DMS153 (cell line): ENCODE measurements at regions not wholly inside any gene's neighbourhood (a gene's known extent, or its start where the extent isn't known, plus 50 kb on each side); places are given as distances from the start of the nearest gene placed in this dataset.
"Not testable (repeated sequence)": the region's sequence is repeated elsewhere in the genome, so short reads cannot be mapped to it uniquely, and the experiment has no call there.

Source experiments
- DNase-seq: peaks from one replicate; lab custom pipeline; 2025; lab: John Stamatoyannopoulos, UW

DNA sequence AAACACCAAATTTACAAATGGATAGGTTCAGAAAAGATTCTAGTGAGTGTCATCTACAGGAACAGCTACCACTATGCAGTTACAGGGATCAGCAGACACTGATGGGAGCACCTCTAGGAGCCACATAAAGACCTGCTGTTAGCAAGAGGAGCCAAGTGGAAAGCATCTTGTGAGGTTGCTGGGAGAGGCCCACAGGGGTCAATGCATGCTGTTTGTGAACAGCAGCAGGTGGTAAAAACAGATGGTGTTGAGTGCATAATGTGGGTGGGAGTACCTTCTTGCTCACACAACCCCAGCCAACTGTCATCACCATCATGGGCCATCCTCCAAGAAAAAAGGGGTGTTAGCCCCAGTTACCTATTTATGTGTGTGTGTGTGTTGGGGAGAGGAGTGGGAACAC, 215.2 kb upstream of the SSTR1 start:
- no peak for DNase-seq

DNA sequence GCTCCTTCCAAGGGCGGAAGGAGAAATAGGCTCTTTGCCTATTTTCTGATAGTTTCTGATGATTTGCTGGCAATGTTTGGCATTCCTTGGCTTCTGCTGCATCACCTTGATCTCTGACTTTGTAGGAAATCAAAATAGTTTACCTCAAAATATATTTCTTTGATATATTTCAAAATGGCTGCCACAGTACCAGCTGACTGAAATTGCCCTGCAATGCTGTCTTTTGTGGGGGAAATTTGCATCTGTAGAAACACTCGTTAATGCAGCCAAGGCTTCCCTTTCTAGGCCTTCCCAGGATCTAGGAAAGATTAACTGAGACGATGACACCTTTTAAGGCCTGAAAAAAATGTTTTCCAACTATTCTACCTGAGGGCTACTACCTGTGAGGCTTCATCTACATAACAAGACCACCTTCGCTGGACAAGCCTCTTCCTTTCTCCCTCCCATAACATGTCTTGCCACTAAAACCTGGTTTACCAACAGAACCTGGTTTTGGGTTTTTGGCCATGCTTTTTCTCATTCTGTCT, 212.8 kb upstream of the SSTR1 start:
- no peak for DNase-seq

DNA sequence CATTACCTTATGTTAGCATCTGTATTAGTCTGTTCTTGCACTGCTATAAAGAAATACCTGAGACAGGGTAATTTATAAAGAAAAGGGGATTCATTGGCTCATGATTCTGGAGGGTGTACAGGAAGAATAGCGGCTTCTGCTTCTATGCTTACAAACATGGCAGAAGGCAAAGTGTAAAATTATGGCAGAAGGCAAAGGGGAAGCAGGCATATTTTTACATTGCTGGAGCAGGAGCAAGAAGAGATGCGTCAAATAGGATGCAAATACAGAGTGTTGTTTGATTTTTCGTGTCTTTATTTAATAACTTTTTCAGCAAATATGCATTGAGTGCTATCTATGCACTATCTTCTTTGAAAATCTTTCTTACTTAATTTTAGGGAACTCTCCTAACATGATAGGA, 210.7 kb upstream of the SSTR1 start:
- no peak for DNase-seq

DNA sequence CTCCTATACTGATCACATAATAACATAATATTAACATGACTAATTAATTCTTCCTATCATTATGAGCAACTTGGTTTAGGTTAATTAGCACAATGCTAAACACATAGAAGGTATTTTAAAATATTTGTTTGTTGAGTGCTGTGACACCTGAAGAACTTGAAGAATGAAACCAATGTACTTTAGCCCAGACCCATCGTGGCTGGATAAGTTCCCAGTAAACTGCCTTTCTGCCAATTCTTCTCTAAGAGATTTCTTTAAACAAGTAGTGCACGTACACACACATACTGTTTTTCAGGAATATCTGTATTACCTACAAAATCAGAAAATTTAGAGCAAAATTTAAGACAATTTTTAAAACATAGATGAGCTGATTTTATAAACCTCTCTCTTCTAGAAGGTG, 207.4 kb upstream of the SSTR1 start:
- DNase-seq = no peak

DNA sequence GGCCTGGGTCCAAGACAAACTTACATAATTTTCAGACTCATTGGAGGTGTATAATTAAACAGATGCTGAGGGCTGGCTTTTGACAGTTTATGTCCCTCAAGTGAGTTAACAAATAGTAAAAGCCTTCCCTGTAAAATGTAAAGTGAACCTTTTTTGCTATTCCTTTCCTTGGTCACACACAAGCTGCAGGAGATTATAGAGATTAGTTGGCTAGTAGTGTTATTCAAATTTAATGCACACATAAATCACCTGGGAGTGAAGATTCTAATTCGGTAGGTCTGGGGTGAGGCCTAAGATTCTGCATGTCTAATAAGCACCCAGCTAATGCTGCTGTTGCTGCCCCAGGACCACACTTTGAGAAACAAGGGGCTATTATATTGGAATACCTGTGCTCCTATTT, 206.2 kb upstream of the SSTR1 start:
- DNase-seq = no peak

DNA sequence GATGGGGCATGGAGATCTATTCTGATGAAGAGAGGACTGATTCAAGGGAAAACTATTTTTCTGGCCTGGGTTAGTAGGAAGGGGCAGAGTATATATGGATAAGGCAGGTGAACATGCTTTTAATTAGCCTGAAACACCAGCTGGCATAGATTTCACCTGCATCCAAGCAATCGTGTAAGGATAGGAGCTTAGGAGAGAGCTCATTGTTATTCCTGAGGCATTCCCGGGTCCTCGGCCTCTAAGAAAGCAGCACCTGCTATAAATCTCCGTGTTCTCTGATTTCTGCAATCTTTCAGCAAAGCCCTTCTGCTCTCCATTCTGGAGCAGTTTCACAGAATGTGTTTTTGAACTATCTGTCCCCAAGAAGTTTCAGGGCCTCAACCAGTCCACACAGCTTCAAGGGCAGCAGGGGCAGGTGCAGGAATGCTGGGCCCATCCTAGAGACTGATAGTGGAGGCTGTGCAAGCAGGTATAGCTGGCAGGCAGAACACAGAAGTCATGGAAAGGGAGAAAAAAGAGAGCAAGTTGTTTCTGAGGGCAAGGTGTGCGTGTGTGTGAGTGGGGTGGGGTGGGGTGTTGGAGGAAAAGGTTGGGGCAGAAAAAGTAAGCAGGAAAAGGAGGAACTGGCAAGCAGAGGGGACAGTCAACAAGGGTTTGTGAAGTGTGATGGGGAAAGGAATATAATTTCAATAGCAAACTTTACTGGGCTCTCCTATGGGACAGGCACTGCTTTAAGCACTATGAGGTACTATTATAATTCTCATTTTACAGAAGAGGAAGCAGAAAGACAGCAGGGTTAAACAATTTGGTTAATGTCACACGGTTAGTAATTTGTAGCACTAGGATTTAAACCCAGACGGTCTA, 203.7 kb upstream of the SSTR1 start:
- DNase-seq = no peak

DNA sequence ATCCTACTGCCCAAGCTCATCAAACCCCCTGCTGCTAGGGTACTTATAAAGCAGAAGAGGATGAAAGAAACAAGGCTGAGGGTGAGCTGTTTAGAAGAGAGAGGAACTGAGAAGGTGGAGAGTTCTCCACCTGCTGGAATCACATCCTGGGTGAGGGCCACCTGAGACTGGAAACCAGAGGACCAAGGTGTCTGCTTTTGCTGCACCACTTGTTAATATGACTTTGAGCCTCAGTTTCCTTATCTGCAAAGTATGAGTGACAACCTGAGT, 203.2 kb upstream of the SSTR1 start:
- no peak for DNase-seq

DNA sequence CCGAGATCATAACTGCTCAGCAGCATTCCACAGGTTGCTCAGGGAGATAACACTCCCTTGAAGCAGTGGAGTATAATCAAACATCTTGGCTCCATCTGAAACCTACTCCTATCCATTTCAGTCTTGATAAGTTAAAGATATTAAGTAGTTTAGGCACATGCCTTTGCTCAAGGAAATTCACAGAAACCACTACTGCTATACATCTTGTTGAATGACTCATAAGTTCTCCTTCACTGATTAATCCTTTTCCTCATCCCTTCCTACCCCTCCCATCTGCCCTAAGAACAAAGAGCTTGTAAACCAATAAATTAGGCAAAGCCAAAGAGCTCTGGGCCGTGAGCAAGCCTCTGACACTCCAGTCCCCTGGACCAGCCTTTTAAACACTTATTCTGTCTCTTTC, 196.5 kb upstream of the SSTR1 start:
- DNase-seq = not testable (repeated sequence)

DNA sequence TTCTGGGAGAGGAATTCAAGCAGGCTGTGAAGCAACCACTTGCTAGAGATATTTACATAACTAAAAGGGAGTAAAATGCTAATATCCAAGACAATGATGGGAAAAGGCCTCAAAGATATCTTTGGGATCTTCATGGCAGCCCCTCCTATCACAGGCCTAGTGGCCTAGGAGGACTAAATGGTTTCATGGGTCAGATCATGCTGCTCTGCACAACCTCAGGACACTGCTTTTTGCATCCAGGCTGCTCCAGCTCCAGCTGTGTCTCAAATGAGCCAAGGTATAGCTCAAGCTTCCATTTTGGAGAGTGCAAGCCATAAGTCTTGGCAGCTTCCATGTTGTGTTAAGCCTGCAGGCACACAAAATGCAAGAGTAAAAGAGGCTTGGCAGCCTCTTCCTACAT, 195.6 kb upstream of the SSTR1 start:
- DNase-seq = no peak

DNA sequence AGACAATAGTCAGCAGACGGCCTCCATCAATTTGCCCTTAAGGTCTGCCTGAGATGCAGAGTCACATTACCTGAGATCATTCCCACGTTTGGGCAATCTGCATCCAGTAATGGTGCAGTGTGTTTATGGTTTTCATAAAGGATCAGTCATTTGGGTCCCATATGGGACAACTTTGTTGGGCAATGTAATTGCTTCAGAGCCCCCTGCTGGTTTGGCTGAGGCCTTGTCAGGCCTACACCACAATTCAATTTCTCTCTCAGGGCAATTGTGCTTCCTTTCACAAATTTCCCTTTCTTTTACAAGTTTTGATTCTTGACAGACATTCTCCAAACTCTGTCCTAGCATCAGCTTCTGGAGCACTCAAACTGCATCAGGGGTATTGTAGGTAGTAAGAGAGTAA, 191.2 kb upstream of the SSTR1 start:
- DNase-seq = no peak

DNA sequence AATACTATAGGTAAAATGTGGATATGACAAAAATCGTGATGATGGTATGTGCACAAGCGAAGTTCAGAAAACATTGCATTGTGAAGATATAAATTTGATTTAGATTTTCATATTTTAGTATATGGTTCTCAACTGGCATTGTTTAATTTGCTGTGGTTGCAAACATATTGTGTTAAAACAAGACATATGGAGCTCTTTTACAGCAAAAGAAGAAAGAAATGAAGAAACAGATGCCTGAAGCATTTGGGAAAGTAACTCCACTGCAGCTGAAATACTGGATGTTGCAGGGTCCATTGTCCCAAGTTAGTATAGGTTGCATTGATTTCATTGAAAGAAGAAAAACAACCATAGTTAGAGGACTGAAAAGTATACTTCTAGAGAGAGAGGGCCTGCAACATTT, 185.8 kb upstream of the SSTR1 start:
- DNase-seq = no peak

DNA sequence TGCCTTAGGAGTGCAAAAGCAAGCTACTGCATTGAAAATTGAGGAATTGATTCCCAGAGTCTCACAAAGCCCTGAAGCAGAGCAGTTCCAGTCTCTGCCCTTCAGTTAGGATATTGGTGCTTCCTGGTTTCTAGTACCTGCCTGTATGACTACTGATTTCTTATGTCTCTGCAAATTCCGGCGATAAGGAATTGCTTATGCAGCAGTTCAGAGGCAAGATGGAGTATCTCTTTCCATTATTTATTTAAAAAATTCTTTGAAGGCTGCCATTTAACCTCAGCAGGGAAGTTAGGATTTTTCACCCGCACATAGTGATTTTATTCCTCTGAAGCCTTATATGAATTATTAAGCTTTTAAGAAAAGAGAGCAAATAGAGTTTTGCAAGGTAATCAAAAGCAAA, 184.9 kb upstream of the SSTR1 start:
- DNase-seq = no peak

DNA sequence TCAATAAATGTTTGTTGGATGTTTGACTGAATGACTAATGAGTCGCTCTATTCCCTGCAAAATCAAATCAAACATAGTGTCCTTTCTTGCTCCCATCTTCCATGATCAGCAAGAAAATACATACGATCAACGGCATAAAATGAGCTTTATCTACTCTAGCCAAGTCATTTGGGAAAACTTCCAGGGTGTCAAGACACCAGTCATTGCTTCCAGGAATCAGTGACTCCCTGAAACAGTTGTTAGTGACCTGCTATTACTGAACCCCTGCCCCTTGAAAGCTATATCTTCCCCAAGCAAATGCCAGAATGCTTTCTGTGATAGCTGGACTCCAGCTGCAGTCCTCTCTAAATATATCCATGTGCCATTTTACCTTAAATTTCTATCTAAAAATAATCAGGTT, 169.5 kb upstream of the SSTR1 start:
- no peak for DNase-seq

DNA sequence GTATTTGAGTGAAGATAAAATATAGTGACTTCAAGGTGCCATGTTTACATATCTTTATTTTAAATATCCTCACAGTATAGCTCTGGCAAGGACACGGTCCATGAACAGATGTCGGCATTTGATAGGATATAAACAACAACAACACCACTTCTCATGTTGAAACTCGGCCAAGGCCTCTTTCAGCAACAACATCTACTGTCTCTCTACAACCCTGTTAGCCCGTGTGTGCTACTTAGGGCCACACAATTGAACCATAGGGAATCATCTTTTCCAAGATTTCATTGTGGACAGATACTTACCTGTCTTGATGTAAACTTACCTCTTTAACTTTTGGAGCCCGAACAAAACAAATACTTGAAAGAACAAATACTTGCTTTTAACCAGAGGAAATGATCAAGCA, 168.7 kb upstream of the SSTR1 start:
- DNase-seq = no peak

DNA sequence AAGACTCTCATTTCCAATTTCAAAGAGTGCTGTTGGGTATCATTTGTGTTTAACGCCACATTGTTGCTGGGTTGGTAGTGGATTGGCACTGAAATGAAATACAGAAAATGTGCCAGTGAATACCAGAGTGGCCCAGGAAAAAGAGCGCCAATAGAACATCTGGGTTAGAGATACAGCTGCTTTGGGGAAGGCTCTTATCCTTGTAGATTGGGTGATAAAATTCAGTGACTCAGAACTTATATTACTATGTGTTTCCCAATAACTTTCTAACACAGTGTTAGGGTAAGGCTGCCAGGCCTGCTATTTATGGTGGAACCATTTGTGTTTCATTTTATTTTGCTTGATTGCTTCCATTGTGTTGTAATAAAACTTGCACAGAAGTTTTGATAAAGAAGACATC, 168.2 kb upstream of the SSTR1 start:
- DNase-seq = no peak

DNA sequence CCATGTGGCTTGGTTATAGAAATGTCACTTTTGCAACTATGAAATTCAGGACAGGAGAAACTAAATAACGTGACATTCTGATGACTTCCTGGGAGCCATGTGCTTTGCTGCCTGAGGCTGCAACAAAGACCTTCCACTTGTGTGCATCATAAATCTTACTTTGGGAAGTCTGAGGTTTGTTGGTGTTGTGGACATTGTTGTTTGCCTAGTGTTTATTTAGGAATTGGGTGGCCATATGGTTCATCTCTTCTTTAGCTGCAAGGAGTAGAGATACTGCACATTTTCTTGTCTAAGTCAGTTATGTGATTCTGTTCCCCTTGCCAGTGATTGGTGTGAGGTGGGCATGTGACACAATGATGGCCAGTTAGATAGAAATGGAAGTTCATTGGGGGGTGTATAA, 167.3 kb upstream of the SSTR1 start:
- DNase-seq = no peak

DNA sequence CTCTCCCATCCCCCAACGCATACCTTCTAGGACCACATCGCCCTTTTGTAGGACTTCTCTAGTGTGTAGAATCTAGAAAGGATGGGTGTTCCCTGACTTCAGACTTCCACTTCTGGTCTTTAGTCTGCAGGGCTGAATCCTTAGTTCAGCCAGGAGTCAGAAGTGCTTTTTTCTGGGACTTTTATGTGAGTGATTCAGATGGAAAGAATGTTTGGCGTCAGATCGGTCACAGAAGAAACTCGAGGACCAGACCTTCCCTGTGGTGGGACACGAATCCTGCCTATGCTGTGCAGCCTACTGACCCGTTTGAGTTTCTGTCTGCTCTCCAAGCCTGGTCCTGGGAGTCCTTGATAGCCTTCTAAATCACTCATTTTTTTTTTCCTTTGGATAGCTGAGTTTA, 165.4 kb upstream of the SSTR1 start:
- DNase-seq = no peak

DNA sequence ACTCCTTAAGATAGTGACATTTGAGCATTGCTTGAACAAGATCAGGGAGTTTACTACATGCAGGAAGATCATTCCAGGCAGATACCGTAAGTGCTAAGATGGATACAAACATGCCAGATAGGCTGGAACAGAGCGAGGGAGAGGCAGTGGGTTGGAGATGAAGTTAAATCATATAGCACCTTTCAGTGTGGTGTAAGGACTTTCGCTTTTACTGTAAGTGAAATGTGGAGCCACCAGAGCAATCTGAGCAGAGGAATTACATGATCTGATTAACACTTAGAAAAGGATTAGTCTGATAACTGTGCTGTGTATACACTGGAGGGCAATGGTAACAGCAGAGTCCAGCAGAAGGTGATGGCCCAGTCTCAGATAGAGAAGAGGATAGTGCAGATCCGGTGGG, 163.0 kb upstream of the SSTR1 start:
- DNase-seq = no peak

DNA sequence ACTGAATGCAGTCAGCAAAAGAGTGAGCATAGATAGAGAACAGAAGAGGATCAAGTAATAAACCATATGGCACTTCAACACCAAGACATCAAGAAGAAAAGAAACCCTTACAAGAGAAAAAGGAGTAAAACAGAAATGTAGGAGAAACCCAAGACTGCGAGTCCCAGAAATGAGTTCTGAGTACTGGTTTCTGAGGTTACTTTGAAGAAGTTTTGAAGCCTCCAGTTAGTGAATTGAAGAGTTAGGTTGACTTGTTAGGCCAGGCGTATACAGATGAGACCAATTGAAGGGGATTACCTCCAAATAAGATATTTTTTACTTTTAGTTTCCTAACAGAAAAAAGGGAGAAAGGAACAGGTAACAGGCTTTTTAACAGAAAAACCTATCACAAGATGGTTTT, 162.2 kb upstream of the SSTR1 start:
- no peak for DNase-seq

DNA sequence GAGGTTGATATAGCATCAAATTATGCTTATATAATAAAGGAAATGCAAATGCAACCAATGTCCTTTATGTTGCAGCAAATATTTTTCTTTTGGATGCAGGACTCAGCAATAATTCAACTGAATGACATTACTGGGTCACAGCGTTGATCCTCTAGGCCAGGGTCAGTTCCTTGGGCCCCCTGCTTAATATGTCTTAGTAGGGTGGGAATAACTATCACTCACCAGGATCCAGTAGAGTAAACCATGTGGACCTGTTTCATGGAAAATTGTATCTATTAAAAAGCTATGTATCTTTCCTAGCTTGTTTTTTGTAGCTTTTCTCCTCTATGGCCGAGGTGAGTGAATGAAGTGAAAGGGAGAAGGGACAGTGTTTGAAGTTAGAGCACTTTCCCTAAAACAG, 161.5 kb upstream of the SSTR1 start:
- no peak for DNase-seq

DNA sequence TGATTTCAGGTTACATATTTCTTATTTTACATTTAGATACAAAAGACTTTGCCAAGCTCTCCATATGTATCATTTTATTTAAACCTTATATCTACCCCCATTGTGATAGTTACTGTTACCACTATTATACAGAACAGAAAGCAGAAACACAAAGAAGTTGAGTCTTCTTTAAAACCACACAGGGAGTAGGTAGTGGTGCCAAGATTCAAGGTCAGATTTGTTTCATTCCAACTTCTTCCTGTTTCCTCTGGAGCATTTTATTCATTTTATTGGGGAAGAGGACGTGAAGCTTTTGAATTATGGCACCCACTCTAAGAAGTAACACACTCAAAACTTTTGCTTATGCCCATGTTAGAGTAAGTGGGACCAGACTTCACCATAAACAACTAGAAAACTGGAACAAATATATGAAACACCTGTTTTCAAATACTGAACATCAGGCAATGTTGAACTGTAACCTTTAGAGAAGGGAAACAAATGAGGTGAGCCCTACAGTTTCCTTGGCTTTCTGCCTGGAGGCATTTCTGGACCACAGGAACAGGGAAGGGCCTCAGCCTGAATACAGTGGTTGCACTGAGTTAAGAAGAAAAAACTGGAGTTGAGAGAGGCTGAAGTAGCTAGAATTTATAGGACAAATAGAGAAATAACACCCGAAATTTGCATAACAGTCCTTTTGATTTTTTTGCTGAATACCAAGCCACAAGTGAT, 160.4 kb upstream of the SSTR1 start:
- no peak for DNase-seq

DNA sequence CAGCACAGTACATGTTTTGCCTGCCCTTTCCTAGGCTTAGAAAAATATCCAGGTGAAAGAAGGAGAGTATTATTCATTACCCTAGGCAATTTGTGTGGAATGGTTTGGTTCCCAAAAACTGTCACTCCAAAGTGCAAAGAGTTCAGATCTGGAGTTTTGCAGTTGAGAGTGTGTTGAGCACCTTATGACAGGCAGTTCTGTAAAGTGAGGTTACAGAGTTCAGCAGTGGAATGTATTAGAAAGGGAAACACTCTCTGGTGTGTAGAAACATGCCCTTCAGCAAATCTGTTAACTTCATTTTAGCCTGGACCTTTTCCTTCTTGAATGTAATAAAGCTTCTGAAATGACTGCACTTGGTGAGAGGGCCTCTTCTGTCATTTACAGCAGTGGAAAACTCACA, 154.0 kb upstream of the SSTR1 start:
- DNase-seq = no peak

DNA sequence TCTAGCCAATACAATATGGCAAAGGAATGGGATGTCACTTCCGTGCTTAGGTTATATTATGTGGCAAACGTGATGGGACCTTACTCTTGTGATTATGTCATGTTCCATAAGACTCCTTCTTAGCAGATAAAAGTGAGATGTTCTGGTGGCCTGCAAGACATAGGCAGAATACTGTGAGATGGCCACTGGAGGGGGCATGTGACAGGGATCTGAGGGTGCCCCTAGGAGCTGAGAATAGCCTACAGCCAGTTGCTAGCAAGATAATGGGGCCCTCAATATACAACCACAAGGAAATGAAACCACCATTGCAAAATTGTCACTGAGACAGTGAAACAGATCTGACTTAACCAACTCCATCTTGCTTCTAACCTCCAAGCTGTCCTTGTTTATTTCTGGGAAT, 151.4 kb upstream of the SSTR1 start:
- DNase-seq = no peak

DNA sequence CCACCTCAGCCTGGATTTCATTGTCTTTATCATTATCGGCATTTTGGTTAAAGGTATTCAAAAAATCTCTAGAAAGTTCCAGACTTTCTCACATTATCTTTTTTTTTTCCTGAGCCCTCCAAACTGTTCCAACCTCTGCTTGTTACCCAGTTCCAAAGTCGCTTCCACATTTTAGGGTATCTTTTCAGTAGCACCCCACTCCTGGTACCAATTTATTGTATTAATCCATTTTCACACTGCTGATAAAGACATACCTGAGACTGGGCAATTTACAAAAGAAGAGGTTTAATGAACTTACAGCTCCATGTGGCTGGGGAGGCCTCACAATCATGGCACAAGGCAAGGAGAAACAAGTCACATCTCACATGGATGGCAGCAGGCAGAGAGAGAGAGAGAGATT, 145.5 kb upstream of the SSTR1 start:
- DNase-seq = not testable (repeated sequence)
